PC-3 (cell line): ENCODE measurements at regions not wholly inside any gene's neighbourhood (a gene's known extent, or its start where the extent isn't known, plus 50 kb on each side); places are given as distances from the start of the nearest gene placed in this dataset.

Source experiments
- ATAC-seq: fragments of 200-7000 bp; cut with Tn5 transposase; 2 replicates; pipeline ENCODE4 v1.9.1; 2020; ENCODE audit warnings: mild to moderate bottlenecking, moderate library complexity
- BruUV-seq: library from RNA; stranded (reverse); fragments of 400-500 nt; replicated peaks from 2 replicates; lab custom pipeline; 2021; lab: Mats Ljungman, UMichigan
- CTCF ChIA-PET: fragments of 300-600 bp; sonication (Branson Sonifier 250); formaldehyde crosslinking; loops from one replicate; lab custom pipeline; 2022; ENCODE audit warnings: antibody characterized with exemption; lab: Charles Lee
- POLR2A ChIA-PET: fragments of 300-600 bp; sonication (Branson Sonifier 250); formaldehyde crosslinking; loops from one replicate; lab custom pipeline; 2022; ENCODE audit warnings: antibody characterized with exemption; ENCODE audit not compliant: unreplicated experiment; lab: Charles Lee
- DNase-seq: peaks from one replicate; pipeline ENCODE4 v3.0.0-alpha.2; 2015
- H2AFZ ChIP-seq: fragments of 300-600 bp; sonication (generic); 2 replicates; pipeline ENCODE4 v1.6.0; 2016; ENCODE audit warnings: antibody characterized with exemption, low read length
- H3F3A ChIP-seq: fragments of 300-600 bp; sonication (generic); one replicate; pipeline ENCODE4 v1.6.0; 2017; ENCODE audit warnings: antibody characterized with exemption, low read length, control low read depth, mild to moderate bottlenecking; ENCODE audit not compliant: unreplicated experiment
- H3K27ac ChIP-seq: fragments of 300-600 bp; sonication (generic); 2 replicates; pipeline ENCODE4 v1.5.1; 2016; ENCODE audit warnings: mild to moderate bottlenecking, low read length
- H3K27me3 ChIP-seq: fragments of 300-600 bp; sonication (generic); 2 replicates; pipeline ENCODE4 v1.6.1; 2016; ENCODE audit warnings: low read length, mixed read lengths
- H3K36me3 ChIP-seq: fragments of 300-600 bp; sonication (generic); 2 replicates; pipeline ENCODE4 v1.6.1; 2016; ENCODE audit warnings: low read depth, mixed run types, low read length, mixed read lengths
- H3K4me1 ChIP-seq: fragments of 300-600 bp; sonication (generic); 2 replicates; pipeline ENCODE4 v1.5.1; 2016; ENCODE audit warnings: low read length; ENCODE audit not compliant: insufficient read depth
- H3K4me2 ChIP-seq: fragments of 300-600 bp; sonication (generic); 2 replicates; pipeline ENCODE4 v1.6.0; 2016; ENCODE audit warnings: low read length
- H3K4me3 ChIP-seq: fragments of 300-600 bp; sonication (generic); 2 replicates; pipeline ENCODE4 v1.5.1; 2016; ENCODE audit warnings: mild to moderate bottlenecking, low read length, mixed read lengths
- H3K79me2 ChIP-seq: fragments of 300-600 bp; sonication (generic); 2 replicates; pipeline ENCODE4 v1.6.1; 2017; ENCODE audit warnings: low read length, mixed read lengths
- H3K9ac ChIP-seq: fragments of 300-600 bp; sonication (generic); 2 replicates; pipeline ENCODE4 v1.6.0; 2016; ENCODE audit warnings: mild to moderate bottlenecking, low read length
- H3K9me2 ChIP-seq: fragments of 300-600 bp; sonication (generic); replicated peaks from 2 replicates; pipeline ENCODE4 v1.6.1; 2016; ENCODE audit warnings: mixed run types, low read length, mixed read lengths
- H3K9me3 ChIP-seq: fragments of 300-600 bp; sonication (generic); 2 replicates; pipeline ENCODE4 v1.6.1; 2016; ENCODE audit warnings: low read length, mixed read lengths
- H4K20me1 ChIP-seq: fragments of 300-600 bp; sonication (generic); 2 replicates; pipeline ENCODE4 v1.6.1; 2016; ENCODE audit warnings: low read length, mixed read lengths
- CTCF ChIP-seq: fragments of 300-600 bp; sonication (generic); conservative IDR thresholded peaks from 2 replicates; pipeline ENCODE4 v1.5.1; 2017; ENCODE audit warnings: antibody characterized with exemption, low read depth, mild to moderate bottlenecking, low read length
- EZH2 ChIP-seq: fragments of 300-600 bp; sonication (generic); IDR thresholded peaks from one replicate; pipeline ENCODE4 v1.6.1; 2017; ENCODE audit warnings: antibody characterized with exemption, mild to moderate bottlenecking, low read length; ENCODE audit not compliant: unreplicated experiment
- EZH2phosphoT487 ChIP-seq: fragments of 300-600 bp; sonication (generic); IDR thresholded peaks from 2 replicates; pipeline ENCODE4 v1.6.1; 2018; ENCODE audit warnings: mild to moderate bottlenecking, antibody characterized with exemption, low read length, borderline replicate concordance
- intact Hi-C: fragments of 100-400 bp; cut with micrococcal nuclease; formaldehyde crosslinking; loops from 2 replicates; pipeline ENCODE4 v1.9.0; 2023

- no peak overlapping the region for H3K4me2 ChIP-seq
- no peaks in the 10 kb centered on the region for H3K9me3 ChIP-seq
- H3K79me2 ChIP-seq = no peaks in the 10 kb centered on the region
- H3K27ac ChIP-seq = no peak overlapping the region
- DNase-seq (no peak), ATAC-seq (no peak)
- H3K4me3 ChIP-seq = no peak overlapping the region
- no peaks in the 10 kb centered on the region for H3F3A ChIP-seq
- H3K36me3 ChIP-seq = no peaks in the 10 kb centered on the region
- H3K27me3 ChIP-seq = no peaks in the 10 kb centered on the region
- H3K9ac ChIP-seq = no peak overlapping the region
- TF ChIP-seq EZH2 = no peak
- no peak for TF ChIP-seq EZH2phosphoT487
- TF ChIP-seq CTCF = no peak
- intact Hi-C loops = no loop called here
- ChIA-PET POLR2A (no interaction called here), CTCF (no interaction called here)
- no peaks in the 10 kb centered on the region for H3K9me2 ChIP-seq
- H3K4me1 ChIP-seq = no peaks in the 10 kb centered on the region
- H2AFZ ChIP-seq = no peak overlapping the region
- H4K20me1 ChIP-seq = no peaks in the 10 kb centered on the region
- BruUV-seq = no TSS peak
Observed at GRCh38 chr9:24011881-24012280, 185.8 kb upstream of the ELAVL2 start.

- Histone ChIP-seq H3K4me3 (no peak overlapping the region), H3F3A (no peaks in the 10 kb centered on the region), H3K27ac (no peak overlapping the region), H3K27me3 (no peaks in the 10 kb centered on the region), H3K4me1 (no peaks in the 10 kb centered on the region), H3K9me2 (no peaks in the 10 kb centered on the region), H3K4me2 (no peak overlapping the region), H3K36me3 (no peaks in the 10 kb centered on the region), H2AFZ (no peak overlapping the region), H3K79me2 (no peaks in the 10 kb centered on the region), H4K20me1 (no peaks in the 10 kb centered on the region), H3K9me3 (no peaks in the 10 kb centered on the region), H3K9ac (no peak overlapping the region)
- no TSS peak for BruUV-seq
- ATAC-seq (no peak), DNase-seq (no peak)
- TF ChIP-seq EZH2phosphoT487 = no peak
- TF ChIP-seq EZH2 = no peak
- TF ChIP-seq CTCF = no peak
- POLR2A ChIA-PET = no interaction called here
- intact Hi-C loops = no loop called here
- CTCF ChIA-PET = no interaction called here
Observed at GRCh38 chr9:24011009-24011717, 185.1 kb upstream of the ELAVL2 start.

DNA sequence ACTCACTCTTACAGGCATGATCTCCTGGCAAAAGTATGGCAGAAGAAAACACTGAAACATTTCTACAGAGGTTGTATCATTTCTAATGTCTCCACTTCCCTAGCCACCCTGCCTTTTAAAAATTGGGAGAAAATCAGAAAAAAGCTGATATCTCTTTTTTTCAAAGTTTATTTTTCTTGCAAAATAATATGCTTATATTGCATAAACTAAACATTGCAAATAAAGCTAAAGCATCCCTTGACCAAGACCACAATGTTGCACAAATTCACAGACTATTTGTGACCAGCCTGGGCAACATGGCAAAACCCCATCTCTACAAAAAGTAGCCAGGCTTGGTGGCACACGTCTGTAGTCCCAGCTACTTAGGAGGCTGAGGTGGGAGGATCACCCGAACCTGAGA, 183.3 kb upstream of the ELAVL2 start:
- no peaks in the 10 kb centered on the region for H3K4me1 ChIP-seq
- no peaks in the 10 kb centered on the region for H3K27me3 ChIP-seq
- no peak overlapping the region for H2AFZ ChIP-seq
- H3F3A ChIP-seq = no peaks in the 10 kb centered on the region
- no peaks in the 10 kb centered on the region for H3K79me2 ChIP-seq
- H3K9ac ChIP-seq = no peak overlapping the region
- no peaks in the 10 kb centered on the region for H3K9me3 ChIP-seq
- no peaks in the 10 kb centered on the region for H3K9me2 ChIP-seq
- no peak overlapping the region for H3K27ac ChIP-seq
- ChIA-PET CTCF (no interaction called here), POLR2A (no interaction called here)
- H4K20me1 ChIP-seq = no peaks in the 10 kb centered on the region
- DNase-seq (no peak), ATAC-seq (no peak)
- intact Hi-C loops = no loop called here
- BruUV-seq = no TSS peak
- H3K4me2 ChIP-seq = no peak overlapping the region
- H3K4me3 ChIP-seq = no peak overlapping the region
- TF ChIP-seq EZH2 = no peak
- H3K36me3 ChIP-seq = no peaks in the 10 kb centered on the region
